IMR-90 (cell line): ENCODE measurements at regions not wholly inside any gene's neighbourhood (a gene's known extent, or its start where the extent isn't known, plus 50 kb on each side); places are given as distances from the start of the nearest gene placed in this dataset.

Experiments
- ATAC-seq: fragments of 200-7000 bp; cut with Tn5 transposase; 2 replicates; pipeline ENCODE4 v1.9.1; 2020; ENCODE audit warnings: low read depth, mild to moderate bottlenecking, moderate library complexity
- BruUV-seq: library from RNA; stranded (reverse); fragments of 400-500 nt; replicated peaks from 2 replicates; lab custom pipeline; 2021; lab: Mats Ljungman, UMichigan
- CTCF ChIA-PET: fragments of 300-600 bp; formaldehyde crosslinking; extraction: SDS; loops from one replicate; lab custom pipeline; 2021; ENCODE audit warnings: antibody characterized with exemption; lab: Yijun Ruan, JAX
- POLR2A ChIA-PET: fragments of 300-600 bp; sonication (Branson Sonifier 250); formaldehyde crosslinking; loops from one replicate; lab custom pipeline; 2022; ENCODE audit warnings: antibody characterized with exemption; ENCODE audit not compliant: unreplicated experiment; lab: Charles Lee
- DNase-seq: peaks from one replicate; pipeline ENCODE4 v3.0.0; 2013
- H2AFZ ChIP-seq: replicated peaks from 2 replicates; pipeline ENCODE3; 2013; ENCODE audit warnings: low read length, mild to moderate bottlenecking; ENCODE audit not compliant: poor library complexity
- H2AK5ac ChIP-seq: 2 replicates; pipeline ENCODE4 v1.6.1; 2013; ENCODE audit warnings: low read depth, low read length, inconsistent platforms
- H2AK9ac ChIP-seq: replicated peaks from 2 replicates; pipeline ENCODE3; 2013; ENCODE audit warnings: mild to moderate bottlenecking, low read depth, low read length, moderate library complexity; ENCODE audit not compliant: poor library complexity
- H2BK120ac ChIP-seq: 2 replicates; pipeline ENCODE4 v1.6.1; 2013; ENCODE audit warnings: low read depth, low read length, inconsistent platforms
- H2BK15ac ChIP-seq: 3 replicates; pipeline ENCODE4 v1.6.1; 2013; ENCODE audit warnings: low read depth, low read length, inconsistent platforms
- H2BK20ac ChIP-seq: 2 replicates; pipeline ENCODE4 v1.6.1; 2013; ENCODE audit warnings: low read depth, mild to moderate bottlenecking, inconsistent platforms, low read length, moderate library complexity
- H2BK5ac ChIP-seq: 2 replicates; pipeline ENCODE4 v1.6.1; 2013; ENCODE audit warnings: mild to moderate bottlenecking, low read depth, low read length, inconsistent platforms; ENCODE audit not compliant: poor library complexity, severe bottlenecking
- H3K14ac ChIP-seq: replicated peaks from 2 replicates; pipeline ENCODE4 v1.6.1; 2013; ENCODE audit warnings: low read depth, low read length, inconsistent platforms
- H3K18ac ChIP-seq: 2 replicates; pipeline ENCODE4 v1.6.1; 2013; ENCODE audit warnings: low read depth, low read length, control low read depth
- H3K23ac ChIP-seq: 2 replicates; pipeline ENCODE4 v1.6.1; 2013; ENCODE audit warnings: low read depth, low read length, inconsistent platforms
- H3K27ac ChIP-seq: 2 replicates; pipeline ENCODE4 v1.5.1; 2013; ENCODE audit warnings: mild to moderate bottlenecking, control low read depth, low read length; ENCODE audit not compliant: insufficient read depth
- H3K27me3 ChIP-seq: 2 replicates; pipeline ENCODE4 v1.6.1; 2013; ENCODE audit warnings: low read length; ENCODE audit not compliant: control insufficient read depth, insufficient read depth
- H3K36me3 ChIP-seq: 2 replicates; pipeline ENCODE4 v1.6.1; 2013; ENCODE audit warnings: low read length, mixed read lengths; ENCODE audit not compliant: control insufficient read depth, insufficient read depth
- H3K4ac ChIP-seq: 2 replicates; pipeline ENCODE4 v1.6.1; 2013; ENCODE audit warnings: low read depth, low read length, inconsistent platforms
- H3K4me1 ChIP-seq: 2 replicates; pipeline ENCODE4 v1.6.1; 2013; ENCODE audit warnings: low read length, mixed read lengths; ENCODE audit not compliant: control insufficient read depth, insufficient read depth
- H3K4me2 ChIP-seq: 2 replicates; pipeline ENCODE4 v1.6.1; 2013; ENCODE audit warnings: low read depth, mild to moderate bottlenecking, control low read depth, low read length, moderate library complexity
- H3K4me3 ChIP-seq: 2 replicates; pipeline ENCODE4 v1.5.1; 2013; ENCODE audit warnings: low read depth, mild to moderate bottlenecking, control low read depth, low read length, moderate library complexity; ENCODE audit not compliant: insufficient read depth
- H3K56ac ChIP-seq: 2 replicates; pipeline ENCODE4 v1.6.1; 2013; ENCODE audit warnings: low read length, inconsistent platforms; ENCODE audit not compliant: insufficient read depth; ENCODE audit errors: extremely low read depth
- H3K79me1 ChIP-seq, 2 experiments: 2 replicates each; pipeline ENCODE4 v1.6.1; 2013; ENCODE audit warnings: low read length in 2 of 2, inconsistent platforms in 1 of 2, low read depth in 1 of 2
- H3K9ac ChIP-seq: 2 replicates; pipeline ENCODE4 v1.6.1; 2013; ENCODE audit warnings: low read depth, low read length, control low read depth
- H3K9me1 ChIP-seq: 2 replicates; pipeline ENCODE4 v1.6.1; 2013; ENCODE audit warnings: low read length, inconsistent platforms; ENCODE audit not compliant: insufficient read depth
- H3K9me3 ChIP-seq: 2 replicates; pipeline ENCODE4 v1.6.1; 2013; ENCODE audit warnings: low read length; ENCODE audit not compliant: control insufficient read depth, insufficient read depth
- H4K20me1 ChIP-seq: 2 replicates; pipeline ENCODE4 v1.6.1; 2013; ENCODE audit warnings: low read length, inconsistent platforms; ENCODE audit not compliant: insufficient read depth
- H4K5ac ChIP-seq: 2 replicates; pipeline ENCODE4 v1.6.1; 2013; ENCODE audit warnings: mild to moderate bottlenecking, low read depth, low read length, control low read depth
- H4K8ac ChIP-seq, 2 experiments: 2 replicates each; pipeline ENCODE4 v1.6.1; 2013; ENCODE audit warnings: low read depth in 2 of 2, low read length in 2 of 2, control low read depth in 1 of 2, inconsistent platforms in 1 of 2
- H4K91ac ChIP-seq: 2 replicates; pipeline ENCODE4 v1.6.1; 2013; ENCODE audit warnings: low read depth, low read length, inconsistent platforms; ENCODE audit not compliant: insufficient read depth
- BHLHE40 ChIP-seq: fragments of 150-350 bp; IDR thresholded peaks from 2 replicates; pipeline ENCODE4 v1.6.1; 2016; ENCODE audit warnings: mild to moderate bottlenecking, low read depth, low read length
- CEBPB ChIP-seq: IDR thresholded peaks from 2 replicates; pipeline ENCODE4 v1.6.1; 2012; ENCODE audit warnings: low read depth, low read length, improper control_type of control experiment
- CHD1 ChIP-seq: IDR thresholded peaks from 2 replicates; pipeline ENCODE4 v1.6.1; 2012; ENCODE audit warnings: low read depth, low read length, improper control_type of control experiment
- FOS ChIP-seq: fragments of 150-350 bp; IDR thresholded peaks from 2 replicates; pipeline ENCODE4 v1.6.1; 2016; ENCODE audit warnings: low read depth, low read length
- MAFK ChIP-seq: IDR thresholded peaks from 2 replicates; pipeline ENCODE4 v1.6.1; 2012; ENCODE audit warnings: low read depth, low read length, improper control_type of control experiment
- MAZ ChIP-seq: IDR thresholded peaks from 2 replicates; pipeline ENCODE4 v1.6.1; 2012; ENCODE audit warnings: low read depth, mild to moderate bottlenecking, low read length, improper control_type of control experiment, moderate library complexity, borderline replicate concordance
- MXI1 ChIP-seq: IDR thresholded peaks from 2 replicates; pipeline ENCODE4 v1.6.1; 2012; ENCODE audit warnings: low read depth, mild to moderate bottlenecking, low read length, moderate library complexity, borderline replicate concordance
- NFE2L2 ChIP-seq: fragments of 150-350 bp; IDR thresholded peaks from 2 replicates; pipeline ENCODE4 v1.6.1; 2016; ENCODE audit warnings: low read depth, mild to moderate bottlenecking, low read length
- POLR2A ChIP-seq: IDR thresholded peaks from 2 replicates; pipeline ENCODE4 v1.6.1; 2012; ENCODE audit warnings: mild to moderate bottlenecking, low read depth, low read length
- RAD21 ChIP-seq: IDR thresholded peaks from 2 replicates; pipeline ENCODE4 v1.6.1; 2012; ENCODE audit warnings: low read length, improper control_type of control experiment
- RCOR1 ChIP-seq: IDR thresholded peaks from 2 replicates; pipeline ENCODE4 v1.6.1; 2012; ENCODE audit warnings: mild to moderate bottlenecking, low read length, improper control_type of control experiment; ENCODE audit not compliant: insufficient replicate concordance
- RFX5 ChIP-seq: IDR thresholded peaks from 2 replicates; pipeline ENCODE4 v1.8.0; 2012; ENCODE audit warnings: low read depth, mild to moderate bottlenecking, low read length, moderate library complexity
- SMC3 ChIP-seq: fragments of 150-350 bp; IDR thresholded peaks from 2 replicates; pipeline ENCODE4 v1.6.1; 2016; ENCODE audit warnings: low read depth, mild to moderate bottlenecking, antibody characterized with exemption, low read length, moderate library complexity
- WGBS, 2 experiments: methylation state at CpG; one replicate each; pipeline versions ENCODE4 v1.1.5 to v1.1.7; 2013; ENCODE audit warnings: missing lambda C conversion rate in 2 of 2; ENCODE audit not compliant: insufficient read length in 1 of 2; ENCODE audit errors: extremely low coverage in 2 of 2; 5-methylcytosine and 5-hydroxymethylcytosine counted together
- dilution Hi-C: fragments of 300-500 bp; cut with HindIII; formaldehyde crosslinking; loops from one replicate; pipeline ENCODE4 v1.14.3; 2018; ENCODE audit warnings: low sequenced_read_pairs; ENCODE audit not compliant: unreplicated experiment
- in situ Hi-C: fragments of 300-500 bp; cut with MboI; formaldehyde crosslinking; loops from 3 replicates; pipeline ENCODE4 v1.14.3; 2019; ENCODE audit warnings: low sequenced_read_pairs, inconsistent platforms, mixed read lengths
- intact Hi-C: fragments of 100-400 bp; cut with micrococcal nuclease; formaldehyde crosslinking; loops from 2 replicates; pipeline ENCODE4 v1.10.0; 2022
- TF ChIP-seq, protein P1 (sequence below): fragments of 150-350 bp; IDR thresholded peaks from 2 replicates; pipeline ENCODE4 v1.6.1; 2017; ENCODE audit warnings: mild to moderate bottlenecking, antibody characterized with exemption, low read length, low read depth
- TF ChIP-seq, protein P2 (sequence below): fragments of 150-350 bp; IDR thresholded peaks from 2 replicates; pipeline ENCODE4 v1.6.1; 2016; ENCODE audit warnings: low read depth, mild to moderate bottlenecking, low read length, moderate library complexity, borderline replicate concordance
- TF ChIP-seq, protein P3 (sequence below): conservative IDR thresholded peaks from 2 replicates; pipeline ENCODE4 v1.5.1; 2012; ENCODE audit warnings: mild to moderate bottlenecking, low read depth, low read length, improper control_type of control experiment

GRCh38 chr20:47956268-47956995, 171.2 kb upstream of the SULF2 start:
- Histone ChIP-seq H3K79me1 (no peaks in the 10 kb centered on the region), H3K18ac (no peak overlapping the region), H3K4me1 (no peaks in the 10 kb centered on the region; the same call in 1 of the 2 replicates), H2BK20ac (no peak overlapping the region), H3K36me3 (no peaks in the 10 kb centered on the region), H2AK9ac (no peak overlapping the region), H3K9me3 (no peaks in the 10 kb centered on the region), H3K14ac (no peak overlapping the region), H4K91ac (no peak overlapping the region), H3K4ac (no peak overlapping the region), H2AK5ac (no peak overlapping the region), H2BK5ac (no peak overlapping the region), H3K9me1 (no peaks in the 10 kb centered on the region), H2BK120ac (no peak overlapping the region), H3K9ac (no peak overlapping the region), H3K27me3 (no peaks in the 10 kb centered on the region; the same call in 1 of the 2 replicates), H3K56ac (no peak overlapping the region), H4K20me1 (no peaks in the 10 kb centered on the region), H3K4me2 (no peak overlapping the region), H3K27ac (no peak overlapping the region), H2BK15ac (no peak overlapping the region), H3K4me3 (no peak overlapping the region), H2AFZ (no peak overlapping the region), H4K5ac (no peak overlapping the region), H3K23ac (no peak overlapping the region), H4K8ac (no peak overlapping the region)
- POLR2A ChIA-PET, result no interaction called here
- CTCF ChIA-PET, result no interaction called here
- no peak for DNase-seq
- no TSS peak for BruUV-seq
- intact Hi-C loops, result no loop called here
- 51% methylated on average over 4 of the region's 19 CpGs; no CpG with 5 or more reads in 1 of the 2 experiments for WGBS, 2 experiments
- dilution Hi-C loops, result no loop called here
- in situ Hi-C loops, result no loop called here
- ATAC-seq, result no peak
- TF ChIP-seq, protein P1, sequence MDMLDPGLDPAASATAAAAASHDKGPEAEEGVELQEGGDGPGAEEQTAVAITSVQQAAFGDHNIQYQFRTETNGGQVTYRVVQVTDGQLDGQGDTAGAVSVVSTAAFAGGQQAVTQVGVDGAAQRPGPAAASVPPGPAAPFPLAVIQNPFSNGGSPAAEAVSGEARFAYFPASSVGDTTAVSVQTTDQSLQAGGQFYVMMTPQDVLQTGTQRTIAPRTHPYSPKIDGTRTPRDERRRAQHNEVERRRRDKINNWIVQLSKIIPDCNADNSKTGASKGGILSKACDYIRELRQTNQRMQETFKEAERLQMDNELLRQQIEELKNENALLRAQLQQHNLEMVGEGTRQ, result no peak
- no peak for TF ChIP-seq MXI1
- TF ChIP-seq POLR2A, result no peak
- TF ChIP-seq CEBPB, result no peak
- TF ChIP-seq CHD1, result no peak
- TF ChIP-seq BHLHE40, result no peak
- TF ChIP-seq NFE2L2, result no peak
- TF ChIP-seq FOS, result no peak
- TF ChIP-seq RFX5, result no peak
- TF ChIP-seq RCOR1, result no peak
- no peak for TF ChIP-seq SMC3
- TF ChIP-seq RAD21, result no peak
- TF ChIP-seq, protein P2, sequence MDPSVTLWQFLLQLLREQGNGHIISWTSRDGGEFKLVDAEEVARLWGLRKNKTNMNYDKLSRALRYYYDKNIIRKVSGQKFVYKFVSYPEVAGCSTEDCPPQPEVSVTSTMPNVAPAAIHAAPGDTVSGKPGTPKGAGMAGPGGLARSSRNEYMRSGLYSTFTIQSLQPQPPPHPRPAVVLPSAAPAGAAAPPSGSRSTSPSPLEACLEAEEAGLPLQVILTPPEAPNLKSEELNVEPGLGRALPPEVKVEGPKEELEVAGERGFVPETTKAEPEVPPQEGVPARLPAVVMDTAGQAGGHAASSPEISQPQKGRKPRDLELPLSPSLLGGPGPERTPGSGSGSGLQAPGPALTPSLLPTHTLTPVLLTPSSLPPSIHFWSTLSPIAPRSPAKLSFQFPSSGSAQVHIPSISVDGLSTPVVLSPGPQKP, result no peak
- no peak for TF ChIP-seq MAZ
- TF ChIP-seq, protein P3, sequence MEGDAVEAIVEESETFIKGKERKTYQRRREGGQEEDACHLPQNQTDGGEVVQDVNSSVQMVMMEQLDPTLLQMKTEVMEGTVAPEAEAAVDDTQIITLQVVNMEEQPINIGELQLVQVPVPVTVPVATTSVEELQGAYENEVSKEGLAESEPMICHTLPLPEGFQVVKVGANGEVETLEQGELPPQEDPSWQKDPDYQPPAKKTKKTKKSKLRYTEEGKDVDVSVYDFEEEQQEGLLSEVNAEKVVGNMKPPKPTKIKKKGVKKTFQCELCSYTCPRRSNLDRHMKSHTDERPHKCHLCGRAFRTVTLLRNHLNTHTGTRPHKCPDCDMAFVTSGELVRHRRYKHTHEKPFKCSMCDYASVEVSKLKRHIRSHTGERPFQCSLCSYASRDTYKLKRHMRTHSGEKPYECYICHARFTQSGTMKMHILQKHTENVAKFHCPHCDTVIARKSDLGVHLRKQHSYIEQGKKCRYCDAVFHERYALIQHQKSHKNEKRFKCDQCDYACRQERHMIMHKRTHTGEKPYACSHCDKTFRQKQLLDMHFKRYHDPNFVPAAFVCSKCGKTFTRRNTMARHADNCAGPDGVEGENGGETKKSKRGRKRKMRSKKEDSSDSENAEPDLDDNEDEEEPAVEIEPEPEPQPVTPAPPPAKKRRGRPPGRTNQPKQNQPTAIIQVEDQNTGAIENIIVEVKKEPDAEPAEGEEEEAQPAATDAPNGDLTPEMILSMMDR, result no peak
- no peak for TF ChIP-seq MAFK
